GM12878 (cell line): ENCODE measurements at regions not wholly inside any gene's neighbourhood (a gene's known extent, or its start where the extent isn't known, plus 50 kb on each side); places are given as distances from the start of the nearest gene placed in this dataset.

Source experiments
- ATAC-seq: fragments of 200-7000 bp; cut with Tn5 transposase; 3 replicates; pipeline ENCODE4 v1.9.1; 2020; ENCODE audit warnings: mild to moderate bottlenecking, moderate library complexity
- BruUV-seq: library from RNA; stranded (reverse); fragments of 400-500 nt; replicated peaks from 2 replicates; lab custom pipeline; 2021; lab: Mats Ljungman, UMichigan
- CTCF ChIA-PET: fragments of 300-600 bp; sonication (Branson Sonifier 250); formaldehyde crosslinking; extraction: SDS; loops from one replicate; lab custom pipeline; 2021; ENCODE audit warnings: inconsistent platforms; lab: Yijun Ruan, JAX
- POLR2A ChIA-PET: fragments of 350-600 bp; formaldehyde crosslinking; extraction: SDS; loops from one replicate; lab custom pipeline; 2021; ENCODE audit warnings: inconsistent platforms; lab: Charles Lee
- RAD21 ChIA-PET: fragments of 300-600 bp; sonication (Branson Sonifier 250); formaldehyde crosslinking; loops from one replicate; lab custom pipeline; 2023; ENCODE audit warnings: antibody characterized with exemption; ENCODE audit not compliant: unreplicated experiment; lab: Charles Lee
- SMC1A ChIA-PET: fragments of 300-600 bp; sonication (Branson Sonifier 250); formaldehyde crosslinking; loops from one replicate; lab custom pipeline; 2023; ENCODE audit not compliant: unreplicated experiment, uncharacterized antibody; lab: Charles Lee
- DNase-seq: peaks from one replicate; pipeline ENCODE4 v3.0.0-alpha.2; 2011; ENCODE audit warnings: low read depth, low spot score
- FAIRE-seq: peaks from 3 replicates; lab custom pipeline; 2011; peaks lifted over from hg19 to GRCh38; lab: Jason Lieb, UNC
- H2AFZ ChIP-seq: 2 replicates; pipeline ENCODE4 v1.6.0; 2011; ENCODE audit warnings: low read depth, low read length, control low read depth; ENCODE audit not compliant: control insufficient read depth
- H3K27ac ChIP-seq: 2 replicates; pipeline ENCODE4 v1.5.1; 2011; ENCODE audit warnings: control low read depth; ENCODE audit not compliant: control insufficient read depth, insufficient read depth
- H3K27me3 ChIP-seq, 2 experiments: replicated peaks in 1 of 2; 2 replicates each; pipeline versions ENCODE4 v1.6.0 to v1.6.1; 2011; ENCODE audit warnings: low read length in 1 of 2; ENCODE audit not compliant: control insufficient read depth in 2 of 2, insufficient read depth in 2 of 2
- H3K36me3 ChIP-seq, 2 experiments: 2 replicates each; pipeline ENCODE4 v1.5.1; 2011; ENCODE audit warnings: low read length in 1 of 2; ENCODE audit not compliant: control insufficient read depth in 2 of 2, insufficient read depth in 2 of 2
- H3K4me1 ChIP-seq: 2 replicates; pipeline ENCODE4 v1.6.1; 2011; ENCODE audit warnings: mild to moderate bottlenecking, low read length, moderate library complexity, mixed read lengths; ENCODE audit not compliant: control insufficient read depth, insufficient read depth
- H3K4me2 ChIP-seq: 2 replicates; pipeline ENCODE4 v1.6.0; 2011; ENCODE audit warnings: control low read depth; ENCODE audit not compliant: control insufficient read depth, insufficient read depth
- H3K4me3 ChIP-seq: fragments of 200-600 bp; sonication (generic); 2 replicates; pipeline ENCODE4 v1.5.1; 2016
- H3K79me2 ChIP-seq: 2 replicates; pipeline ENCODE4 v1.6.0; 2011; ENCODE audit warnings: low read length; ENCODE audit not compliant: control insufficient read depth, insufficient read depth
- H3K9ac ChIP-seq: 2 replicates; pipeline ENCODE4 v1.8.0; 2011; ENCODE audit warnings: low read length, control low read depth, mixed read lengths; ENCODE audit not compliant: control insufficient read depth, insufficient read depth
- H3K9me3 ChIP-seq: replicated peaks from 3 replicates; pipeline ENCODE4 v1.5.1; 2011; ENCODE audit warnings: mild to moderate bottlenecking, low read length; ENCODE audit not compliant: control insufficient read depth, insufficient read depth
- H4K20me1 ChIP-seq: 2 replicates; pipeline ENCODE4 v1.6.0; 2011; ENCODE audit not compliant: control insufficient read depth, insufficient read depth
- BCL11A ChIP-seq: IDR thresholded peaks from 2 replicates; pipeline ENCODE4 v1.6.1; 2011; ENCODE audit warnings: low read depth, low read length
- CEBPZ ChIP-seq: fragments of 150-350 bp; IDR thresholded peaks from 2 replicates; pipeline ENCODE4 v1.6.1; 2016; ENCODE audit warnings: low read depth, low read length
- CTCF ChIP-seq, 3 experiments: IDR thresholded peaks in 2 of 3; conservative IDR thresholded peaks in 1 of 3; 2 replicates each; pipeline ENCODE4 v1.5.1; 2011; ENCODE audit warnings: low read depth in 3 of 3, low read length in 3 of 3, mild to moderate bottlenecking in 3 of 3, control low read depth in 2 of 3, moderate library complexity in 2 of 3, inconsistent platforms in 1 of 3, mixed read lengths in 1 of 3; ENCODE audit not compliant: control insufficient read depth in 2 of 3, insufficient read depth in 1 of 3; ENCODE audit errors: extremely low read depth in 1 of 3
- EZH2 ChIP-seq: IDR thresholded peaks from 2 replicates; pipeline ENCODE4 v1.6.1; 2012; ENCODE audit warnings: low read depth, mild to moderate bottlenecking, control low read depth, inconsistent platforms, low read length, borderline replicate concordance; ENCODE audit not compliant: control insufficient read depth
- JUND ChIP-seq: IDR thresholded peaks from 2 replicates; pipeline ENCODE4 v1.6.1; 2012; ENCODE audit warnings: low read depth, mild to moderate bottlenecking, low read length, improper control_type of control experiment, moderate library complexity
- KLF5 ChIP-seq: fragments of 450-650 bp; IDR thresholded peaks from 2 replicates; pipeline ENCODE4 v1.6.1; 2014; ENCODE audit warnings: mild to moderate bottlenecking; ENCODE audit not compliant: partially characterized antibody
- PKNOX1 ChIP-seq: fragments of 450-650 bp; IDR thresholded peaks from 2 replicates; pipeline ENCODE4 v1.6.1; 2016; ENCODE audit warnings: mild to moderate bottlenecking
- PML ChIP-seq: IDR thresholded peaks from 2 replicates; pipeline ENCODE4 v1.6.1; 2012; ENCODE audit warnings: low read length, inconsistent platforms
- POU2F2 ChIP-seq: IDR thresholded peaks from 3 replicates; pipeline ENCODE4 v1.6.1; 2011; ENCODE audit warnings: low read depth, mild to moderate bottlenecking, low read length, borderline replicate concordance
- PRDM15 ChIP-seq: fragments of 450-650 bp; formaldehyde crosslinking; IDR thresholded peaks from 2 replicates; pipeline ENCODE4 v1.4.0; 2020; ENCODE audit warnings: mild to moderate bottlenecking, moderate library complexity
- SP1 ChIP-seq: IDR thresholded peaks from one replicate; pipeline ENCODE4 v1.6.1; 2011; ENCODE audit warnings: low read depth, low read length
- USF2 ChIP-seq: IDR thresholded peaks from 2 replicates; pipeline ENCODE4 v1.6.1; 2011; ENCODE audit warnings: low read depth, low read length, improper control_type of control experiment, borderline replicate concordance
- ZNF274 ChIP-seq: IDR thresholded peaks from one replicate; pipeline ENCODE4 v1.8.0; 2011; ENCODE audit not compliant: insufficient read length, insufficient read depth
- WGBS: methylation state at CpG from one replicate; pipeline ENCODE4 v1.1.6; 2016; ENCODE audit warnings: low lambda C conversion rate; ENCODE audit not compliant: insufficient replicate concordance, insufficient coverage; ENCODE audit errors: missing lambda C conversion rate; 5-methylcytosine and 5-hydroxymethylcytosine counted together
- in situ Hi-C: fragments of 300-500 bp; cut with MboI; formaldehyde crosslinking; loops from 9 replicates; pipeline ENCODE4 v1.14.3; 2018; ENCODE audit warnings: mixed read lengths
- intact Hi-C: fragments of 100-400 bp; cut with micrococcal nuclease; formaldehyde crosslinking; loops from one replicate; pipeline ENCODE4 v1.14.2; 2022; ENCODE audit not compliant: unreplicated experiment

GRCh38 chr4:1589098-1589497 lies 95.0 kb downstream of the FAM53A start:
- ChIA-PET CTCF (no interaction called here), SMC1A (no interaction called here), POLR2A (no interaction called here), RAD21 (no interaction called here)
- Histone ChIP-seq H3K36me3 (no peaks in the 10 kb centered on the region), H3K9ac (no peak overlapping the region), H3K9me3 (no peaks in the 10 kb centered on the region; the same call in 1 of the 3 replicates), H3K27me3 (no peaks in the 10 kb centered on the region), H3K4me1 (no peaks in the 10 kb centered on the region), H3K4me3 (no peak overlapping the region), H3K27ac (no peak overlapping the region), H4K20me1 (no peaks in the 10 kb centered on the region), H3K79me2 (no peaks in the 10 kb centered on the region), H3K4me2 (no peak overlapping the region), H2AFZ (no peak overlapping the region)
- FAIRE-seq, result no peak
- no peak for DNase-seq
- ATAC-seq, result no peak
- intact Hi-C loops (no loop called here), in situ Hi-C loops (no loop called here)
- WGBS, result 0% methylated on average over 1 of the region's 1 CpG
- BruUV-seq, result no TSS peak
- TF ChIP-seq PRDM15 (CRISPR knock-in tag) (no peak), CTCF (IDR thresholded peaks at IDR 0.05 in 2 of 3, conservative IDR thresholded peaks at IDR 0.05 in 1 of 3; ENCODE audit: control insufficient read depth in 2 of 3, extremely low read depth in 1 of 3, insufficient read depth in 1 of 3, low read depth in 3 of 3, low read length in 3 of 3) (no peak), EZH2 (no peak), PKNOX1 (no peak), POU2F2 (no peak), BCL11A (no peak), CEBPZ (no peak), PML (no peak), JUND (no peak), ZNF274 (no peak), SP1 (no peak), USF2 (no peak), KLF5 (no peak)
